ENCODE measurements at regions not wholly inside any gene's neighbourhood (a gene's known extent, or its start where the extent isn't known, plus 50 kb on each side); places are given as distances from the start of the nearest gene placed in this dataset.

- no peak for DNase-seq
Observed at GRCh38 chr18:25470062-25470461, 118.1 kb upstream of the ZNF521 start.

- no peak for DNase-seq
Observed at GRCh38 chr18:25469489-25469888, 117.5 kb upstream of the ZNF521 start.

- no peak for DNase-seq
Observed at GRCh38 chr18:25467226-25467987, 115.4 kb upstream of the ZNF521 start.

GRCh38 chr18:25465152-25465732, 113.3 kb upstream of the ZNF521 start:
- DNase-seq = no peak

- no peak for DNase-seq
Observed at GRCh38 chr18:25464227-25464626, 112.3 kb upstream of the ZNF521 start.

- no peak for DNase-seq
Observed at GRCh38 chr18:25463726-25464125, 111.8 kb upstream of the ZNF521 start.

- no peak for DNase-seq
Observed at GRCh38 chr18:25459814-25460213, 107.8 kb upstream of the ZNF521 start.

- DNase-seq = peak in 1 of 2 donors; percentile 36
Observed at GRCh38 chr18:25457601-25458000, 105.6 kb upstream of the ZNF521 start.

- DNase-seq = no peak
Observed at GRCh38 chr18:25457126-25457525, 105.2 kb upstream of the ZNF521 start.

- DNase-seq = no peak
Observed at GRCh38 chr18:25456334-25457010, 104.5 kb upstream of the ZNF521 start.

- no peak for DNase-seq
Observed at GRCh38 chr18:25455646-25456045, 103.7 kb upstream of the ZNF521 start.

GRCh38 chr18:25455159-25455558, 103.2 kb upstream of the ZNF521 start:
- no peak for DNase-seq

GRCh38 chr18:25454730-25455129, 102.8 kb upstream of the ZNF521 start:
- no peak for DNase-seq

- no peak for DNase-seq
Observed at GRCh38 chr18:25454270-25454659, 102.3 kb upstream of the ZNF521 start.

- DNase-seq = peak; percentile 28 to 36
Observed at GRCh38 chr18:25453556-25454269, 101.7 kb upstream of the ZNF521 start.

- DNase-seq = no peak
Observed at GRCh38 chr18:25451077-25451658, 99.2 kb upstream of the ZNF521 start.

GRCh38 chr18:25449046-25449445, 97.1 kb upstream of the ZNF521 start:
- no peak for DNase-seq

- peak; percentile 16 for DNase-seq
Observed at GRCh38 chr18:25446972-25447371, 95.0 kb upstream of the ZNF521 start.

GRCh38 chr18:25445430-25445829, 93.5 kb upstream of the ZNF521 start:
- no peak for DNase-seq

- DNase-seq = no peak
Observed at GRCh38 chr18:25443776-25444175, 91.8 kb upstream of the ZNF521 start.

GRCh38 chr18:25435149-25435782, 83.3 kb upstream of the ZNF521 start:
- no peak for DNase-seq

GRCh38 chr18:25434745-25435144, 82.8 kb upstream of the ZNF521 start:
- no peak for DNase-seq

GRCh38 chr18:25433590-25433989, 81.6 kb upstream of the ZNF521 start:
- no peak for DNase-seq
